T-cell (primary cell): ENCODE measurements at regions not wholly inside any gene's neighbourhood (a gene's known extent, or its start where the extent isn't known, plus 50 kb on each side); places are given as distances from the start of the nearest gene placed in this dataset.
A peak's percentile ranks its signal among the peaks of the same experiment; 100 is the strongest.

Source experiments
- ATAC-seq, 4 experiments: fragments of 200-7000 bp in 3 of 4; fragments of 150-1000 bp in 1 of 4; cut with Tn5 transposase; replicated peaks in 1 of 4; 1 replicate in 3 of 4; 2 replicates in 1 of 4; pipeline ENCODE4 v1.10.0; 2021; ENCODE audit warnings: moderate library complexity in 3 of 4, mild to moderate bottlenecking in 2 of 4, moderate number of reproducible peaks in 1 of 4
- CTCF ChIA-PET, 2 donors: fragments of 300-600 bp; sonication (Branson Sonifier 250); formaldehyde crosslinking; loops; one replicate each; lab custom pipeline; 2022; ENCODE audit warnings: antibody characterized with exemption in 2 of 2; lab: Charles Lee
- POLR2A ChIA-PET, 2 donors: fragments of 300-600 bp; sonication (Branson Sonifier 250); formaldehyde crosslinking; loops; one replicate each; lab custom pipeline; 2022; ENCODE audit warnings: antibody characterized with exemption in 2 of 2; lab: Charles Lee
- DNase-seq, 35 experiments: peaks; one replicate each; pipeline versions ENCODE4 v3.0.0 to v3.0.0-alpha.2; 2013 to 2023
- H3K27ac ChIP-seq: one replicate; pipeline ENCODE4 v1.5.1; 2013; ENCODE audit warnings: low read length
- H3K27me3 ChIP-seq, 2 experiments: replicated peaks in 1 of 2; 1 replicate in 1 of 2; 2 replicates in 1 of 2; pipeline versions ENCODE4 v1.6.1 to v1.7.0; 2013; ENCODE audit warnings: low read length in 1 of 2, mixed read lengths in 1 of 2; ENCODE audit not compliant: control insufficient read depth in 2 of 2, insufficient read depth in 2 of 2; ENCODE audit errors: extremely low read depth in 1 of 2
- H3K36me3 ChIP-seq, 2 donors: 1 replicate in 1 of 2; 2 replicates in 1 of 2; pipeline versions ENCODE4 v1.6.1 to v1.7.0; 2013; ENCODE audit warnings: low read length in 1 of 2; ENCODE audit not compliant: control insufficient read depth in 2 of 2, insufficient read depth in 1 of 2; ENCODE audit errors: extremely low read depth in 1 of 2
- H3K4me1 ChIP-seq, 2 experiments: 1 replicate in 1 of 2; 2 replicates in 1 of 2; pipeline versions ENCODE4 v1.6.1 to v1.7.0; 2013; ENCODE audit warnings: low read length in 2 of 2, mixed read lengths in 1 of 2; ENCODE audit not compliant: insufficient read depth in 2 of 2, control insufficient read depth in 1 of 2; ENCODE audit errors: extremely low read depth in 1 of 2
- H3K4me3 ChIP-seq, 2 donors: 1 replicate in 1 of 2; 2 replicates in 1 of 2; pipeline versions ENCODE4 v1.5.1 to v1.7.0; 2013; ENCODE audit warnings: mild to moderate bottlenecking in 2 of 2, low read length in 1 of 2, moderate library complexity in 1 of 2; ENCODE audit not compliant: control insufficient read depth in 1 of 2; ENCODE audit errors: extremely low read depth in 1 of 2
- H3K9me3 ChIP-seq: 2 replicates; pipeline ENCODE4 v1.7.0; 2013
- H3K27ac Mint-ChIP-seq, 2 donors: one replicate each; pipeline ENCODE4 v1.8.0; 2020 to 2021; ENCODE audit warnings: mild to moderate bottlenecking in 2 of 2, mixed read lengths in 2 of 2
- H3K27me3 Mint-ChIP-seq, 2 donors: one replicate each; pipeline ENCODE4 v1.8.0; 2021 to 2022; ENCODE audit warnings: mixed read lengths in 2 of 2
- H3K36me3 Mint-ChIP-seq: one replicate; pipeline ENCODE4 v1.8.0; 2021; ENCODE audit warnings: mixed read lengths
- H3K4me1 Mint-ChIP-seq, 3 donors: one replicate each; pipeline ENCODE4 v1.8.0; 2020 to 2022; ENCODE audit warnings: mixed read lengths in 3 of 3, mild to moderate bottlenecking in 1 of 3
- H3K4me3 Mint-ChIP-seq, 3 donors: one replicate each; pipeline ENCODE4 v1.8.0; 2020 to 2022; ENCODE audit warnings: mild to moderate bottlenecking in 3 of 3, mixed read lengths in 3 of 3, moderate library complexity in 3 of 3
- H3K9me3 Mint-ChIP-seq, 3 donors: one replicate each; pipeline ENCODE4 v1.8.0; 2020 to 2022; ENCODE audit warnings: mixed read lengths in 3 of 3
- WGBS: methylation state at CpG from one replicate; pipeline ENCODE4 v1.1.5; 2013; ENCODE audit warnings: missing lambda C conversion rate; ENCODE audit not compliant: insufficient coverage; 5-methylcytosine and 5-hydroxymethylcytosine counted together

DNA sequence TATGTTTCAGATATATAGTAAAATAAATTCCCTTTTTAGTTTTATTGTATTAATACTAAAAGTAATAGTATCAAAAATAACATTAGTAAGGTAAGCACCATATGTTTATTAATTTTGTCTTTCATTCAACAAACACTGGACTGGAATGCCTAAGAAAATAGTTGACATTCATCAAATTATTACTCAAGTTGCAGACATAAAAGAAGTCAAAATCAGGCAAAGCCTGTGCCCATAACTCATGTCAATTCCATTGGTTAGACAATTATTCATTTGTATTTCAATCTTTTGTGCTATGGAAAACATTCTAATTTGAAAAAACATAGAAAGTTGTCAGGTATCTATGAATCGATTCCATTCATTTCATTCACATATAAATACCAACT lies 158.9 kb downstream of the CEMIP2 start:
- ATAC-seq (no peak), DNase-seq (no peak)
- ChIA-PET CTCF (no interaction called here), POLR2A (no interaction called here)
- no peaks in the 10 kb centered on the region for H3K9me3 ChIP-seq
- H3K4me1 ChIP-seq, result no peaks in the 10 kb centered on the region
- no peaks in the 10 kb centered on the region for H3K27me3 ChIP-seq
- no peak overlapping the region for H3K4me3 Mint-ChIP-seq
- peaks cover 0 to 8% (median 3%) of the 10 kb centered on the region in 3 donors for H3K9me3 Mint-ChIP-seq
- no peaks in the 10 kb centered on the region for H3K36me3 ChIP-seq
- no peaks in the 10 kb centered on the region for H3K4me1 Mint-ChIP-seq
- WGBS, result no CpG with 5 or more reads among the region's 1 CpG
- no peak overlapping the region for H3K4me3 ChIP-seq
- no peaks in the 10 kb centered on the region for H3K36me3 Mint-ChIP-seq
- no peak overlapping the region for H3K27ac Mint-ChIP-seq
- H3K27ac ChIP-seq, result no peak overlapping the region
- H3K27me3 Mint-ChIP-seq, result no peaks in the 10 kb centered on the region

DNA sequence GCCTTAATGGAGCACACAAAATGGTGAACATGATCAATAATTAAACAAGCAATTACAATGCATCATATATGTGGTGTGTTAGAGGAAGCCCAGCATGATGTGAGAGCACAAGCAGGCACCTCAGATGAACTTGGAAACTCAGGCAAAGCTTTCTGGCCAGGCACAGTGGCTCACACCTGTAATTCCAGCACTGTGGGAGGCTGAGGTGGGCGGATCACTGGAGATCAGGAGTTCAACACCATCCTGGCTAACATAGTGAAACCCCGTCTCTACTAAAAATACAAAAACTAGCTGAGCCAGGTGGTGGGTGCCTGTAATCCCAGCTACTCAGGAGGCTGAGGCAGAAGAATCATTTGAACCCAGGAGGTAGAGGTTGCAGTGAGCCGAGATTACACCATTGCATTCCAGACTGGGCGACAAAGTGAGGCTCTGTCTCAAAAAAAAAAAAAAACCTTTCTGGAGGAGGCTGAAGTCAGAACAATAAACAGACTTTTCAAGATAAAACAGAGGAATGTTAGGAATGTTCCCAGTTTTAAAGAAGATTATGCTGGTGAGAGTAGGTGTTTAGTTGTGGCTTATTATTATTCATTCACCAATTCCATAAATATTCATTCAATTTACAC lies 159.4 kb downstream of the CEMIP2 start:
- H3K27me3 ChIP-seq, result no peaks in the 10 kb centered on the region
- no peaks in the 10 kb centered on the region for H3K36me3 Mint-ChIP-seq
- ChIA-PET CTCF (no interaction called here), POLR2A (no interaction called here)
- ATAC-seq (no peak), DNase-seq (no peak)
- H3K4me1 Mint-ChIP-seq, result no peaks in the 10 kb centered on the region
- H3K36me3 ChIP-seq, result no peaks in the 10 kb centered on the region
- no peak overlapping the region for H3K4me3 ChIP-seq
- H3K27ac Mint-ChIP-seq, result no peak overlapping the region
- H3K9me3 ChIP-seq, result no peaks in the 10 kb centered on the region
- H3K27ac ChIP-seq, result no peak overlapping the region
- peaks cover 0 to 8% (median 3%) of the 10 kb centered on the region in 3 donors for H3K9me3 Mint-ChIP-seq
- no peaks in the 10 kb centered on the region for H3K4me1 ChIP-seq
- WGBS, result 100% methylated on average over 1 of the region's 4 CpGs
- H3K27me3 Mint-ChIP-seq, result no peaks in the 10 kb centered on the region
- no peak overlapping the region for H3K4me3 Mint-ChIP-seq

DNA sequence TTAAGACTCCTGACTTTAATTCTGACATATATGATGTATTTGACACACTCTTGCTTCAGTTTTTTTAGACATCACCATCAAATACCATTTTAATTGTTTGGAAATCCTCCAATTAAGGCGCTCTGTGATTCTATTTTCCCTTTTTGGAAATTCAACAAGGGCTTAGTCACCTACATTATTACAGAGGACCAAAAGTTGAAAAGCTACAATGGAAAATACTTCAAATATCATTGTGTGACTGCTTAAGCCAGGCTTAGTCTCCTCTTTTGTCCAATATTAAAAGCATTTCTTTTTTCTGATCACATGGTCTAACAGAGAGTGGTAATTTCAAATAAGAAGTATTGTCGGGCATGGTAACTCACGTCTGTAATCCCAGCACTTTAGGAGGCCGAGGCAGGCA lies 160.3 kb downstream of the CEMIP2 start:
- Mint-ChIP-seq H3K27me3 (no peaks in the 10 kb centered on the region), H3K27ac (no peak overlapping the region), H3K4me1 (no peaks in the 10 kb centered on the region), H3K4me3 (no peak overlapping the region), H3K9me3 (peaks cover 0 to 8% (median 3%) of the 10 kb centered on the region in 3 donors), H3K36me3 (no peaks in the 10 kb centered on the region)
- CTCF ChIA-PET, result interaction anchor here in 1 of 2 donors (0.6 to 1.9 kb wide), 4 partner anchors 12 to 211 kb away, joined by 4 to 5 read pairs (median 4); no protein-coding TSS in a partner anchor
- H3K36me3 ChIP-seq, result no peaks in the 10 kb centered on the region
- H3K9me3 ChIP-seq, result no peaks in the 10 kb centered on the region
- H3K27ac ChIP-seq, result no peak overlapping the region
- POLR2A ChIA-PET, result interaction anchor here (0.6 to 0.7 kb wide), 2 partner anchors 211 to 299 kb away, joined by 3 to 4 read pairs; no protein-coding TSS in a partner anchor
- H3K27me3 ChIP-seq, result no peaks in the 10 kb centered on the region
- WGBS, result 92% methylated on average over 2 of the region's 4 CpGs
- no peak overlapping the region for H3K4me3 ChIP-seq
- H3K4me1 ChIP-seq, result no peaks in the 10 kb centered on the region
- DNase-seq (no peak), ATAC-seq (no peak)

DNA sequence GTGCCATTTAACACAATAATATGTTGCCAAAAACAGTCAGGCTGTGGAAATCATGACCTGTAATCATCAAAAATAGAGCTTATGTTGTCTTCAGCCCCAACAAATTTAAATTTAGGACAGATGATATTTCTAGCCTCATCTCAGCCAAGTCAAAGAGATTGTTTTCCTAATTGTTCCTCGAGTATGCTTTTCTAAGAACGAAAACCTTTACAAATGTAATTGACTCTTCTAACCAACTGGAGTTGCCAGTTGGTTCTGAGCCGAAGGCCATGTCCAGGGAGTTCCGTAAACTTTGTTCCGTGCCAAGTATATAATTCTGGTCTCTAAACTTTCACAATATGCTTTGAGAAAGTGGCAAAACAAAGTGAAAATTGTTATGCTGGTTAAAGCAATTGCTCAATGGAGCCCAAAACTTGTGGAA lies 160.8 kb downstream of the CEMIP2 start:
- Histone ChIP-seq H3K36me3 (no peaks in the 10 kb centered on the region), H3K27ac (no peak overlapping the region), H3K9me3 (no peaks in the 10 kb centered on the region), H3K4me3 (no peak overlapping the region), H3K27me3 (no peaks in the 10 kb centered on the region), H3K4me1 (no peaks in the 10 kb centered on the region)
- no peaks in the 10 kb centered on the region for H3K27me3 Mint-ChIP-seq
- no peaks in the 10 kb centered on the region for H3K4me1 Mint-ChIP-seq
- no peak overlapping the region for H3K27ac Mint-ChIP-seq
- no peak overlapping the region for H3K4me3 Mint-ChIP-seq
- 76% methylated on average over 2 of the region's 5 CpGs for WGBS
- no peaks in the 10 kb centered on the region for H3K36me3 Mint-ChIP-seq
- DNase-seq (no peak), ATAC-seq (no peak)
- ChIA-PET CTCF (interaction anchor here in 1 of 2 donors (0.5 to 1.9 kb wide), 5 partner anchors 12 to 212 kb away, joined by 3 to 6 read pairs (median 5); no protein-coding TSS in a partner anchor), POLR2A (interaction anchor here (0.6 to 0.7 kb wide), 2 partner anchors 211 to 300 kb away, joined by 3 to 4 read pairs; no protein-coding TSS in a partner anchor)
- peaks cover 0 to 8% (median 3%) of the 10 kb centered on the region in 3 donors for H3K9me3 Mint-ChIP-seq

DNA sequence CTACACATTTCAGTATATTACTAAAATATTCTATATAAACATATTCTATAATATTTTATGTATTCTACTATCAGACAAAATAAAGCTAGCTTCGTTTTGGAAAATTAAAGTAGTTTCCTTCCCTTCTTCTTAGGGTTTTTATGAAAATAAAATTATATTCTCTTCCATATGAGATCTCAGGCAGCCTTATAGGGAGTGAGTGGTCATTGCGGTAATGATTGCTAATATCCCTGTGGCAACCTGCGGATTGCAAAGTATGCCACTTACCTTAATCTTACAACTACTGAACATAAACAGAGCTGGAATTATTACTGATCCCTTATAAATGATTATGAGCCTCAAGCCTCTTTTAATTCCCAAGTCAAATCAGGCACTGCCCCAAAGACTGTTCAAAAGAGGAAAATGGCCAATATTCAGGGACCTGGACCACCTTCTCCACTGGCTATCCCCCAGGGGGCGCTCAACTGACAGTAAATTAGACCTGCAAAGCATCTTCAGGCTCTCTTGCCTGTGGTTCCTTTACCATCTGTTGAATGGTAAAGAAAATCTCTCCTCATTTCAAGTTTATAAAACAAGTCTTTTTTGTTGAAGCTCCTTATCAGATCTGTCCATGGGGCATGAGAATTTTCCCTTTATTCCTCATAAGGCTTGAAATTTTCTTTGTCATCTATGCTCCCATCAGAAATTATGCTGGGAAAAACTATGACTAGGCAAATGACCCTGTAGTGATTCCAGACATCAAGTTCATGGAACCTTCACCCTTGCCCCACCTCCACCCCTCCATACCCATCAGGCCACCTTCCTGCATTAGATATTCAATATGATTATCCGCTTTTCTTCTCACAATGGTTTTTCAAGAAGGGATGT lies 163.9 kb downstream of the CEMIP2 start:
- no peaks in the 10 kb centered on the region for H3K9me3 Mint-ChIP-seq
- H3K4me1 Mint-ChIP-seq, result no peaks in the 10 kb centered on the region
- no peaks in the 10 kb centered on the region for H3K27me3 Mint-ChIP-seq
- 93% methylated on average over 2 of the region's 5 CpGs for WGBS
- ATAC-seq (peak; percentile 73 to 86 (median 75)), DNase-seq (peak; percentile 51 to 83 (median 75))
- ChIA-PET POLR2A (interaction anchor here (0.6 kb wide), 2 partner anchors 16 to 140 kb away, joined by 3 read pairs; no protein-coding TSS in a partner anchor), CTCF (interaction anchor here (0.6 to 3.2 kb wide), 28 partner anchors 9 to 668 kb away, joined by 3 to 22 read pairs (median 4); no protein-coding TSS in a partner anchor)
- no peaks in the 10 kb centered on the region for H3K27me3 ChIP-seq
- H3K27ac ChIP-seq, result no peak overlapping the region
- H3K27ac Mint-ChIP-seq, result no peak overlapping the region
- H3K4me1 ChIP-seq, result no peaks in the 10 kb centered on the region
- no peaks in the 10 kb centered on the region for H3K36me3 Mint-ChIP-seq
- no peak overlapping the region for H3K4me3 ChIP-seq
- no peak overlapping the region for H3K4me3 Mint-ChIP-seq
- H3K36me3 ChIP-seq, result no peaks in the 10 kb centered on the region
- no peaks in the 10 kb centered on the region for H3K9me3 ChIP-seq

DNA sequence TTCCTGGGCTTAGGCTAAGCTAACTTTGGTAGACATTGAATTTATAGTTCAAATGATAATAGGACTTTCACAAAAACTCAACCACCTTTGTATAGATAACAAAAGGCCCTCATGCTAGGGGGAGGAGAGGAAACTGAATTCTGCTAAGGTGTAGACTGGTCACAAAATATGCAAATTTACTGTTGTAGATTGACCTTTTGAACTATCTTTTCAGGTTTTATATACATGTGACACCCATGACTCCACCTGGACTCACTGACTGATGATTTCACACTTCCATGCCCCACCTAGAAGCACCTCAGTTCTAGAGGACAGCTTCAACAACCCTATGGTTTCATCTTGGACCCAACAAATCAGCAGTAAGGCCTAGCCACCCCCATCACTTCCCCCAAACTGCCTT lies 165.7 kb downstream of the CEMIP2 start:
- no peaks in the 10 kb centered on the region for H3K27me3 Mint-ChIP-seq
- no peaks in the 10 kb centered on the region for H3K4me1 Mint-ChIP-seq
- no peak overlapping the region for H3K4me3 Mint-ChIP-seq
- ChIA-PET CTCF (interaction anchor here (0.9 to 3.2 kb wide), 3 partner anchors 204 to 216 kb away, joined by 5 to 15 read pairs (median 6); no protein-coding TSS in a partner anchor), POLR2A (no interaction called here)
- no peak overlapping the region for H3K27ac Mint-ChIP-seq
- no peaks in the 10 kb centered on the region for H3K4me1 ChIP-seq
- no peaks in the 10 kb centered on the region for H3K27me3 ChIP-seq
- H3K27ac ChIP-seq, result no peak overlapping the region
- no peak overlapping the region for H3K4me3 ChIP-seq
- H3K9me3 ChIP-seq, result no peaks in the 10 kb centered on the region
- H3K36me3 ChIP-seq, result no peaks in the 10 kb centered on the region
- H3K36me3 Mint-ChIP-seq, result no peaks in the 10 kb centered on the region
- H3K9me3 Mint-ChIP-seq, result no peaks in the 10 kb centered on the region
- no peak for DNase-seq
- no peak for ATAC-seq
